ENCODE measurements at regions not wholly inside any gene's neighbourhood (a gene's known extent, or its start where the extent isn't known, plus 50 kb on each side); places are given as distances from the start of the nearest gene placed in this dataset.

- FAIRE-seq (no peak), DNase-seq (ENCODE audit: extremely low spot score, insufficient read length, low read depth) (no peak)
Observed at GRCh38 chr22:22032906-22033802, 50.6 kb upstream of the TOP3B start.

GRCh38 chr22:22032099-22032905, 49.7 kb upstream of the TOP3B start:
- FAIRE-seq, result no peak
- DNase-seq (ENCODE audit: extremely low spot score, insufficient read length, low read depth), result no peak
